Spleen (tissue), 11 donors: ENCODE measurements at regions not wholly inside any gene's neighbourhood (a gene's known extent, or its start where the extent isn't known, plus 50 kb on each side); places are given as distances from the start of the nearest gene placed in this dataset.
"Not testable (repeated sequence)": the region's sequence is repeated elsewhere in the genome, so short reads cannot be mapped to it uniquely, and the experiment has no call there.

Experiments
- DNase-seq: peaks from one replicate; pipeline ENCODE4 v3.0.0-alpha.2; 2020
- H3K27ac ChIP-seq, 8 donors: fragments of 200-600 bp; sonication (generic) in 7 of 8; 1 replicate in 4 of 8; 2 replicates in 4 of 8; pipeline versions ENCODE4 v1.5.0 to v1.8.0; 2016 to 2021; ENCODE audit warnings: inconsistent platforms in 4 of 8, mild to moderate bottlenecking in 4 of 8, moderate library complexity in 1 of 8
- H3K27me3 ChIP-seq, 7 donors: fragments of 200-600 bp; sonication (generic) in 6 of 7; replicated peaks in 1 of 7; 1 replicate in 4 of 7; 2 replicates in 3 of 7; pipeline versions ENCODE4 v1.5.0 to v1.8.0; 2016 to 2021; ENCODE audit warnings: inconsistent platforms in 3 of 7, mild to moderate bottlenecking in 1 of 7
- H3K36me3 ChIP-seq, 6 donors: fragments of 200-600 bp; sonication (generic) in 5 of 6; 1 replicate in 4 of 6; 2 replicates in 2 of 6; pipeline versions ENCODE4 v1.5.0 to v1.8.0; 2016 to 2021; ENCODE audit warnings: inconsistent platforms in 2 of 6
- H3K4me1 ChIP-seq, 6 donors: fragments of 200-600 bp; sonication (generic) in 5 of 6; 1 replicate in 3 of 6; 2 replicates in 3 of 6; pipeline versions ENCODE4 v1.5.0 to v1.8.0; 2016 to 2021; ENCODE audit warnings: inconsistent platforms in 3 of 6
- H3K4me3 ChIP-seq, 8 donors: fragments of 200-600 bp; sonication (generic) in 7 of 8; 1 replicate in 4 of 8; 2 replicates in 4 of 8; pipeline versions ENCODE4 v1.5.0 to v1.8.0; 2016 to 2021; ENCODE audit warnings: inconsistent platforms in 4 of 8, mild to moderate bottlenecking in 4 of 8, moderate library complexity in 2 of 8
- H3K9me3 ChIP-seq, 8 donors: fragments of 200-600 bp; sonication (generic) in 7 of 8; 1 replicate in 4 of 8; 2 replicates in 4 of 8; pipeline versions ENCODE4 v1.5.0 to v1.8.0; 2016 to 2021; ENCODE audit warnings: inconsistent platforms in 4 of 8
- CTCF ChIP-seq, 11 experiments: fragments of 200-600 bp in 7 of 11; fragments of 450-650 bp in 4 of 11; sonication (generic) in 4 of 11; IDR thresholded peaks in 8 of 11; conservative IDR thresholded peaks in 3 of 11; 1 replicate in 7 of 11; 2 replicates in 4 of 11; pipeline versions ENCODE4 v1.4.0 to v1.8.0; 2016 to 2021; ENCODE audit warnings: antibody characterized with exemption in 11 of 11, inconsistent platforms in 4 of 11, mild to moderate bottlenecking in 1 of 11
- POLR2A ChIP-seq, 3 donors: fragments of 450-650 bp; IDR thresholded peaks; one replicate each; pipeline ENCODE4 v1.5.1; 2017; ENCODE audit warnings: antibody characterized with exemption in 3 of 3, mild to moderate bottlenecking in 1 of 3
- POLR2AphosphoS5 ChIP-seq, 3 donors: sonication (generic); formaldehyde crosslinking; IDR thresholded peaks; one replicate each; pipeline ENCODE4 v1.5.1; 2017; ENCODE audit warnings: antibody characterized with exemption in 3 of 3
- WGBS, 5 donors: extraction: QIAGEN DNeasy Blood & Tissue Kit in 3 of 5; methylation state at CpG; one replicate each; pipeline versions ENCODE4 v1.1.5 to v1.1.7; 2013 to 2018; 5-methylcytosine and 5-hydroxymethylcytosine counted together
- intact Hi-C: fragments of 100-400 bp; cut with DNase I; formaldehyde crosslinking; loops from one replicate; pipeline ENCODE4 v1.15.0; 2023; ENCODE audit warnings: low total_unique reads
- donor health status: healthy with polysubstance abuse.
- donor health status: DM: no; HTN: no; CAD: no; lungs with moderate emphysema.
- donor health status: DM: no; HTN: no; CAD: no.
- donor health status: Bipolar disorder and iron deficiency.
- donor health status: healthy.
- donor health status: DM: no; HTN: no; CAD: no.
- donor health status: DM: yes; HTN: yes; CAD: no.

DNA sequence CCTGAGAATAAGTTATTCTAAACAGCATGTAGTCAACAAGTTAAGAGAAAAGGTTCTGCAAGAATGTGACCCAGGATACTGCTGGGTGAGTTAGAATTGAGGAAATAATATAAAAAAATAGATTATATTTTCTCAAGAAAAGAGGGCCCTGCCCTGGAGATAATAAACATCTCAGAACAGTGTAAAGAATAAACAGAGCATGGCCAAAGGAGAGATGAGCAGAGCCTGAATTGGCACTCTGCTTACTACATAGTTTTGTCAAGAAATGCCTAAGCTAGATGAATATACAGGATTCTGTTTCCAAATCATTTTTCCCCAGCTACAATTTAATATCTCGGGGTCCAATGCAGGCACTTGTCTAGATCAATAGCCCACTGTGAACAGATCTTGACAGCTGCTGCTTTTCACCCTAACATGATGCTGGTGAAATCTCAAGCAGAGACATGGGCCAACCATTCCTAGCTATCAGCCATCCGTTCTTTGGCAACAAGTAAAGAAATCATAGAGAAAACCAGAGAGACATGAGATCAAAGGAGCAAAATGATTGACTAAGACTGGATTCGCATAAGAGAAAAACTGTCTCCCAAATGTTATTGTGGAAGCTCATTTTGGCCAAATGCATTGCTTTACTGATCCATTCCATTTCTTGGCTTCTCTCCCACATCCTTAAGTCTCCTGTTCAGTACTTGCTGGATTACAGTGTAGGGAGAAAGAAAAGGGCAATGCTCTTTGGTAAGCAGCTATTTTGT lies 173.2 kb downstream of the PRELID2 start:
- Histone ChIP-seq H3K4me1 (no peaks in the 10 kb centered on the region), H3K27me3 (no peaks in the 10 kb centered on the region), H3K36me3 (no peaks in the 10 kb centered on the region), H3K27ac (no peak overlapping the region), H3K4me3 (no peak overlapping the region), H3K9me3 (no peaks in the 10 kb centered on the region)
- TF ChIP-seq POLR2AphosphoS5 (IDR thresholded peaks at IDR 0.05) = no peak
- TF ChIP-seq CTCF (IDR thresholded peaks at IDR 0.05 in 8 of 11, conservative IDR thresholded peaks at IDR 0.05 in 3 of 11) = no peak
- TF ChIP-seq POLR2A (IDR thresholded peaks at IDR 0.05) = no peak
- no peak for DNase-seq
- intact Hi-C loops = no loop called here
- WGBS, 5 donors = 71 to 87% (median 81%) methylated on average over 3 of the region's 3 CpGs

GRCh38 chr5:145660897-145661640 lies 174.1 kb downstream of the PRELID2 start:
- Histone ChIP-seq H3K9me3 (peaks cover 0 to 5% (median 3%) of the 10 kb centered on the region in 8 donors), H3K27me3 (no peaks in the 10 kb centered on the region), H3K27ac (no peak overlapping the region), H3K36me3 (no peaks in the 10 kb centered on the region), H3K4me3 (no peak overlapping the region), H3K4me1 (no peaks in the 10 kb centered on the region)
- intact Hi-C loops = no loop called here
- no peak for DNase-seq
- WGBS, 5 donors = 79 to 88% (median 87%) methylated on average over 7 of the region's 7 CpGs
- no peak for TF ChIP-seq POLR2AphosphoS5 (IDR thresholded peaks at IDR 0.05)
- TF ChIP-seq CTCF (IDR thresholded peaks at IDR 0.05 in 8 of 11, conservative IDR thresholded peaks at IDR 0.05 in 3 of 11) = no peak
- no peak for TF ChIP-seq POLR2A (IDR thresholded peaks at IDR 0.05)

- TF ChIP-seq POLR2A (IDR thresholded peaks at IDR 0.05) = no peak
- TF ChIP-seq CTCF (IDR thresholded peaks at IDR 0.05 in 8 of 11, conservative IDR thresholded peaks at IDR 0.05 in 3 of 11) = no peak
- TF ChIP-seq POLR2AphosphoS5 (IDR thresholded peaks at IDR 0.05) = no peak
- Histone ChIP-seq H3K9me3 (peaks cover 0 to 21% (median 15%) of the 10 kb centered on the region in 8 donors), H3K4me1 (no peaks in the 10 kb centered on the region), H3K36me3 (no peaks in the 10 kb centered on the region), H3K4me3 (no peak overlapping the region), H3K27ac (no peak overlapping the region), H3K27me3 (no peaks in the 10 kb centered on the region)
- intact Hi-C loops = no loop called here
- 75 to 92% (median 88%) methylated on average over 3 of the region's 3 CpGs for WGBS, 5 donors
- DNase-seq = no peak
These were observed 176.7 kb downstream of the PRELID2 start for GRCh38 chr5:145658435-145658834.

DNA sequence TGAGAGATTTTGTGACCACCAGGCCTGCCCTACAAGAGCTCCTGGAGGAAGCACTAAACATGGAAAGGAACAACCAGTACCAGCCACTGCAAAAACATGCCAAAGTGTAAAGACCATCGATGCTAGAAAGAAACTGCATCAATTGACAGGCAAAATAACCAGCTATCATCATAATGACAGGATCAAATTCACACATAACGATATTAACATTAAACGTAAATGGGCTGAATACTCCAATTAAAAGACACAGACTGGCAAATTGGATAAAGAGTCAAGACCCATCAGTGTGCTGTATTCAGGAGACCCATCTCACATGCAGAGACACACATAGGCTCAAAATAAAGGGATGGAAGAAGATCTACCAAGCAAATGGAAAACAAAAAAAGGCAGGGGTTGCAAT lies 182.4 kb downstream of the PRELID2 start:
- DNase-seq, H3K27me3 ChIP-seq, H3K4me3 ChIP-seq, H3K4me1 ChIP-seq, H3K36me3 ChIP-seq, H3K27ac ChIP-seq, intact Hi-C loops: not testable (repeated sequence)
- H3K9me3 ChIP-seq = peaks cover 0 to 45% (median 28%) of the 10 kb centered on the region in 8 donors
- WGBS, 5 donors = 91 to 94% (median 92%) methylated on average over 3 of the region's 3 CpGs

GRCh38 chr5:145647137-145647536 lies 188.0 kb downstream of the PRELID2 start:
- H3K27me3 ChIP-seq, intact Hi-C loops, H3K4me3 ChIP-seq, H3K36me3 ChIP-seq, H3K27ac ChIP-seq, DNase-seq, H3K4me1 ChIP-seq: not testable (repeated sequence)
- peaks cover 0 to 39% (median 18%) of the 10 kb centered on the region in 8 donors for H3K9me3 ChIP-seq
- 67 to 82% (median 76%) methylated on average over 7 of the region's 7 CpGs for WGBS, 5 donors

- H3K4me1 ChIP-seq, H3K27ac ChIP-seq, intact Hi-C loops, H3K36me3 ChIP-seq, DNase-seq, H3K4me3 ChIP-seq, H3K27me3 ChIP-seq: not testable (repeated sequence)
- WGBS, 5 donors = 25 to 60% (median 34%) methylated on average over 1 of the region's 1 CpG
- H3K9me3 ChIP-seq = peaks cover 0 to 48% (median 26%) of the 10 kb centered on the region in 8 donors
These were observed 191.9 kb downstream of the PRELID2 start for GRCh38 chr5:145643214-145643613.
